ENCODE measurements at regions not wholly inside any gene's neighbourhood (a gene's known extent, or its start where the extent isn't known, plus 50 kb on each side); places are given as distances from the start of the nearest gene placed in this dataset.

GRCh38 chr12:88940854-88941253 lies 360.6 kb upstream of the KITLG start:
- TF ChIP-seq CTCF (IDR thresholded peaks at IDR 0.05) (no peak), EP300 (IDR thresholded peaks at IDR 0.05) (no peak), POLR2A (IDR thresholded peaks at IDR 0.05) (no peak), POLR2AphosphoS5 (IDR thresholded peaks at IDR 0.05) (no peak)

Data from gastroesophageal sphincter (tissue), 3 donors.